DND-41 (cell line): ENCODE measurements at regions not wholly inside any gene's neighbourhood (a gene's known extent, or its start where the extent isn't known, plus 50 kb on each side); places are given as distances from the start of the nearest gene placed in this dataset.

ENCODE experiments used
- ATAC-seq: fragments of 200-7000 bp; cut with Tn5 transposase; 3 replicates; pipeline ENCODE4 v1.9.1; 2021; ENCODE audit warnings: low read depth; ENCODE audit not compliant: insufficient read depth
- DNase-seq: peaks from one replicate; pipeline ENCODE4 v3.0.0-alpha.2; 2020
- H2AFZ ChIP-seq: 2 replicates; pipeline ENCODE4 v1.6.0; 2012; ENCODE audit warnings: low read depth, low read length
- H3K27ac ChIP-seq: 2 replicates; pipeline ENCODE4 v1.5.1; 2012; ENCODE audit warnings: low read length, inconsistent platforms
- H3K27me3 ChIP-seq: fragments of 200-600 bp; sonication (generic); 2 replicates; pipeline ENCODE4 v1.6.0; 2012; ENCODE audit warnings: low read length, mild to moderate bottlenecking, inconsistent platforms; ENCODE audit not compliant: insufficient read depth, poor library complexity
- H3K36me3 ChIP-seq: 2 replicates; pipeline ENCODE4 v1.5.1; 2012; ENCODE audit warnings: low read length, inconsistent platforms; ENCODE audit not compliant: insufficient read depth
- H3K4me1 ChIP-seq: 2 replicates; pipeline ENCODE4 v1.5.1; 2012; ENCODE audit warnings: mild to moderate bottlenecking, low read length; ENCODE audit not compliant: insufficient read depth
- H3K4me2 ChIP-seq: 2 replicates; pipeline ENCODE4 v1.6.0; 2012; ENCODE audit warnings: mild to moderate bottlenecking, moderate library complexity, low read length, inconsistent platforms; ENCODE audit not compliant: insufficient read depth
- H3K4me3 ChIP-seq, 2 experiments: fragments of 200-600 bp in 1 of 2; shearing (Covaris generic) in 1 of 2; 2 replicates each; pipeline ENCODE4 v1.5.1; 2012 to 2016; ENCODE audit warnings: inconsistent platforms in 2 of 2, low read length in 2 of 2, mild to moderate bottlenecking in 2 of 2, low read depth in 1 of 2, moderate library complexity in 1 of 2
- H3K79me2 ChIP-seq: 2 replicates; pipeline ENCODE4 v1.6.0; 2012; ENCODE audit warnings: low read length, inconsistent platforms; ENCODE audit not compliant: insufficient read depth
- H3K9ac ChIP-seq: 2 replicates; pipeline ENCODE4 v1.6.0; 2012; ENCODE audit warnings: low read depth, mild to moderate bottlenecking, inconsistent platforms, low read length, moderate library complexity
- H3K9me3 ChIP-seq: 2 replicates; pipeline ENCODE4 v1.5.1; 2012; ENCODE audit warnings: low read length, moderate library complexity, mild to moderate bottlenecking, inconsistent platforms; ENCODE audit not compliant: insufficient read depth, severe bottlenecking
- H4K20me1 ChIP-seq: 2 replicates; pipeline ENCODE4 v1.6.0; 2012; ENCODE audit warnings: low read length; ENCODE audit not compliant: insufficient read depth
- EZH2 ChIP-seq: IDR thresholded peaks from 3 replicates; pipeline ENCODE4 v1.6.1; 2012; ENCODE audit warnings: borderline replicate concordance, low read depth, mild to moderate bottlenecking, moderate library complexity, low read length, inconsistent platforms; ENCODE audit not compliant: severe bottlenecking
- TF ChIP-seq, protein P1 (sequence below): IDR thresholded peaks from 2 replicates; pipeline ENCODE4 v1.5.1; 2012; ENCODE audit warnings: borderline replicate concordance, low read length, moderate library complexity, mild to moderate bottlenecking; ENCODE audit not compliant: poor library complexity, severe bottlenecking; ENCODE audit errors: extremely low read depth

DNA sequence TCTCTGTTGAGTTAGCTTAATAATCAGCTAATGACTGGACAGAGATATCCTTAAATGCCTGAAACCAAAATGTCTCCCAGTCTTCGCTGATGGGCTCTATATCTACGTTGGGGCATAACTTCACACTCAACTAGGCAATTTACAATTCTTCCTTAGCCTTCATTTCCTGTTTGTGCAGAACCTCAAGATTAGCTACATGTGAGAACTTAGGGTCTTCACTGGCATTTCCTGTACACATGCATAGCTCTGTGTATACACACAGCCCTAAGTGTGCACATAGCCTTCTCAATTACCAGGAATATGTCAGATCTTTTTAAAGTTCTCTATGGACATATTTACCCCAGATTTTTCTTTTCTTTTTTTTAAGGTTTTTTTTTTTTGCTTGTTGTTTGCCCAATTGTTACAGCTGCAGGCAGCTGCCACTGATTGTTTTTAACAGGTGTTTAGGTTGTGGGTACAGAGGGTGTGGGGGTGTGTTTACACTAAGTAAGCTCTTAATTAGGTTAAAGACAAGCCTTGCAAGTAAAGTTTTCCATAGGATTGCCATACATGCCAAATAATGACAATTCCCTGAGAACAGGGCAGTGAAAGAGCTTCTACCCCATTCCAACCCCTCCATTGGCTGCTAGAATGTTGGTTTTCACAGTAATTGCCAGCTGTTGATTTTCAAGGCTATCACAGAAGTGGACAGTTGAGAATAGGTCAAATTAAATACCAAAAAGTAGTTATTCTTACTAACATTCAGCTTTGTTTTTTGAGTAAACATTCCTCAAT, 441.0 kb downstream of the TLE4 start:
- H3K4me3 ChIP-seq = no peak overlapping the region
- peak overlapping the region; percentile 36; the same call in 1 of the 2 replicates for H2AFZ ChIP-seq
- DNase-seq (peak; percentile 7), ATAC-seq (peak; percentile 90)
- H4K20me1 ChIP-seq = no peaks in the 10 kb centered on the region
- H3K9me3 ChIP-seq = no peaks in the 10 kb centered on the region
- H3K4me1 ChIP-seq = peaks cover 12% of the 10 kb centered on the region
- no peaks in the 10 kb centered on the region for H3K36me3 ChIP-seq
- no peaks in the 10 kb centered on the region for H3K79me2 ChIP-seq
- no peak overlapping the region for H3K4me2 ChIP-seq
- H3K27ac ChIP-seq = peak overlapping the region; percentile 50
- no peak for TF ChIP-seq EZH2
- TF ChIP-seq, protein P1, sequence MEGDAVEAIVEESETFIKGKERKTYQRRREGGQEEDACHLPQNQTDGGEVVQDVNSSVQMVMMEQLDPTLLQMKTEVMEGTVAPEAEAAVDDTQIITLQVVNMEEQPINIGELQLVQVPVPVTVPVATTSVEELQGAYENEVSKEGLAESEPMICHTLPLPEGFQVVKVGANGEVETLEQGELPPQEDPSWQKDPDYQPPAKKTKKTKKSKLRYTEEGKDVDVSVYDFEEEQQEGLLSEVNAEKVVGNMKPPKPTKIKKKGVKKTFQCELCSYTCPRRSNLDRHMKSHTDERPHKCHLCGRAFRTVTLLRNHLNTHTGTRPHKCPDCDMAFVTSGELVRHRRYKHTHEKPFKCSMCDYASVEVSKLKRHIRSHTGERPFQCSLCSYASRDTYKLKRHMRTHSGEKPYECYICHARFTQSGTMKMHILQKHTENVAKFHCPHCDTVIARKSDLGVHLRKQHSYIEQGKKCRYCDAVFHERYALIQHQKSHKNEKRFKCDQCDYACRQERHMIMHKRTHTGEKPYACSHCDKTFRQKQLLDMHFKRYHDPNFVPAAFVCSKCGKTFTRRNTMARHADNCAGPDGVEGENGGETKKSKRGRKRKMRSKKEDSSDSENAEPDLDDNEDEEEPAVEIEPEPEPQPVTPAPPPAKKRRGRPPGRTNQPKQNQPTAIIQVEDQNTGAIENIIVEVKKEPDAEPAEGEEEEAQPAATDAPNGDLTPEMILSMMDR = no peak
- H3K27me3 ChIP-seq = no peaks in the 10 kb centered on the region
- no peak overlapping the region for H3K9ac ChIP-seq

DNA sequence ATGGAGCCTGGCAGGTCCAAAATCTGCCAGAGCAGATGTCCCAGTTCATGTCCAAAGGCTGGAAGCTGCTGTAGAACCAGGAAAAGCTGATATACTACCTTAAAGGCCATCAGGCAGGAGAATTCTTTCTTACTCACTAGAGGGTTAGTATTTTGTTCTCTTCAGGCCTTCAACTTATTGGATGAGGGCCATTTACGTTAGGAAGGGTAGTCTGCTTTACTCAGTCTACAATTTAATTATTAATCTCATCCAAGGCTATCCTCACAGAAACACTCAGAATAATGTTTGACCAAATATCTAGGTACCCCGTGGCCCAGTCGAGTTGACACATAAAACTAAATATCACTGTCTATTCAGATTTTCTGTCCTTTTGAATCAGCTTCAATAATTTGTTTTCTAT, 437.4 kb downstream of the TLE4 start:
- H3K4me3 ChIP-seq = no peak overlapping the region
- H3K27ac ChIP-seq = no peak overlapping the region
- ATAC-seq (no peak), DNase-seq (no peak)
- no peak overlapping the region for H2AFZ ChIP-seq
- H3K9me3 ChIP-seq = no peaks in the 10 kb centered on the region
- no peaks in the 10 kb centered on the region for H3K79me2 ChIP-seq
- H3K4me2 ChIP-seq = no peak overlapping the region
- peaks cover 12% of the 10 kb centered on the region for H3K4me1 ChIP-seq
- H3K36me3 ChIP-seq = no peaks in the 10 kb centered on the region
- H4K20me1 ChIP-seq = no peaks in the 10 kb centered on the region
- no peaks in the 10 kb centered on the region for H3K27me3 ChIP-seq
- H3K9ac ChIP-seq = no peak overlapping the region
- TF ChIP-seq, protein P1 = no peak
- no peak for TF ChIP-seq EZH2

DNA sequence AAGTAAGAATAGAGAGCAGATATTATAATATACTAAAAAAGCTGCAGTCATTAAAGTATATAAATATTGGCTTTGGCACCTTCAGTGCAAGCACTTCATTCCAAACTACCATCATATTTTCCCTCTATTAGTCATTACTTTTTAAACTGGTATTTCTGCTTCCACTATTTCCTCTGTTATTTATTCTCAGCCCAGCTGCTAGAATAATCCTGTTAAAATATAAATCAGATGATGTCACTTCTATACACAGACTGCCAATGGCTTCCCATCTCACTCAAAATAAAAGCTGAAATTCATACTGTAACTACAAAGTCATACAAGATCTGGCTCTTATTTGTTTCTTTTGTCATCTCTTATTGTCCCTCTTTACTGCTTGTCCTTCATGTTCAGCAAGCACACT, 432.9 kb downstream of the TLE4 start:
- no peak overlapping the region for H3K27ac ChIP-seq
- no peak overlapping the region for H2AFZ ChIP-seq
- H3K36me3 ChIP-seq = no peaks in the 10 kb centered on the region
- H3K9me3 ChIP-seq = no peaks in the 10 kb centered on the region
- ATAC-seq (no peak), DNase-seq (no peak)
- no peaks in the 10 kb centered on the region for H4K20me1 ChIP-seq
- no peaks in the 10 kb centered on the region for H3K27me3 ChIP-seq
- H3K79me2 ChIP-seq = no peaks in the 10 kb centered on the region
- H3K9ac ChIP-seq = no peak overlapping the region
- no peak overlapping the region for H3K4me2 ChIP-seq
- TF ChIP-seq, protein P1 = no peak
- no peak for TF ChIP-seq EZH2
- no peak overlapping the region for H3K4me3 ChIP-seq
- no peaks in the 10 kb centered on the region for H3K4me1 ChIP-seq

DNA sequence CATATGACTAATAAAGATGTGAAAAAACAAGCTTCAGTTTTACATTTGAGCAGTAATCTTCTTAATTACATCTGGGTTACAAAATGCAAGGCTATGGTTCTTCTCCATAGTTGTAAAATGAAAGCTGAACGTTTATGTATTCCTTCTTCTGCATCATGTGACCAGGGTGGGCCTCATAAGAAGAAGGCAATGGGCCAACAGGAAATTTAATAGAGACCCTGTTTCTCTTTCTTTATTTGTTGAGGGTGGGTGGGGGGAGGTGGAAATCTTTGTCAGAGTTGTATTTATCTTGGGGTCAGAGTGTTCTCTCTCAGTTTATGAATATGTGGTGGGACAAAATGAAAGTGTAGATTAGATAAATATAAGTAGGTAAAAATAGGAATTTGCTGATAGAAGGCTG, 418.8 kb downstream of the TLE4 start:
- Histone ChIP-seq H3K9me3 (no peaks in the 10 kb centered on the region), H3K27me3 (no peaks in the 10 kb centered on the region), H3K4me2 (no peak overlapping the region), H3K27ac (no peak overlapping the region), H3K9ac (no peak overlapping the region), H3K36me3 (no peaks in the 10 kb centered on the region), H3K79me2 (no peaks in the 10 kb centered on the region), H2AFZ (no peak overlapping the region), H3K4me3 (no peak overlapping the region), H4K20me1 (no peaks in the 10 kb centered on the region), H3K4me1 (no peaks in the 10 kb centered on the region)
- DNase-seq (no peak), ATAC-seq (no peak)
- TF ChIP-seq, protein P1 = no peak
- no peak for TF ChIP-seq EZH2
